NCI-H446 (cell line): ENCODE measurements at regions not wholly inside any gene's neighbourhood (a gene's known extent, or its start where the extent isn't known, plus 50 kb on each side); places are given as distances from the start of the nearest gene placed in this dataset.
"Not testable (repeated sequence)": the region's sequence is repeated elsewhere in the genome, so short reads cannot be mapped to it uniquely, and the experiment has no call there.

ENCODE experiments used
- DNase-seq, 2 experiments: peaks; one replicate each; lab custom pipeline; 2025; lab: John Stamatoyannopoulos, UW

DNA sequence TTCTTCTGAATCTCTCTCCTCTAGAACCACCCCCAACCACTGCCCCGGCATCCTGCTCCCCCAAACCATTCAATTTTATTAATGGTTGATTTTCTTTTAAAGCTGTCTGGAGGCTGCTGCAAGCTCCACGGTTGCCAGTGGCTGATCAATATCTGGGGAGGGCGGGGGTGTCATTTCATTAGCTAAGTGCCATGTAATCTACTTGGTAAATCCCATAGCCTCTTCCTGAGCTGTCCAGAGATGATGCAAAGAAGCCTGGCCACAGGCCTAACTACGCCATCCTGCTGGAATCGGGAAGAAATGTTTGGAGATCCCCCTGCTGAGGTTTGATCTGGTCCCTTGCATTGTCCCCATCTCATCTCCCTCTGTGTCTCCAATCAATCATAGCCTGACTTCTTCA lies 440.1 kb downstream of the MIAT start:
- peak in 1 of 2 experiments; percentile 46 for DNase-seq

DNA sequence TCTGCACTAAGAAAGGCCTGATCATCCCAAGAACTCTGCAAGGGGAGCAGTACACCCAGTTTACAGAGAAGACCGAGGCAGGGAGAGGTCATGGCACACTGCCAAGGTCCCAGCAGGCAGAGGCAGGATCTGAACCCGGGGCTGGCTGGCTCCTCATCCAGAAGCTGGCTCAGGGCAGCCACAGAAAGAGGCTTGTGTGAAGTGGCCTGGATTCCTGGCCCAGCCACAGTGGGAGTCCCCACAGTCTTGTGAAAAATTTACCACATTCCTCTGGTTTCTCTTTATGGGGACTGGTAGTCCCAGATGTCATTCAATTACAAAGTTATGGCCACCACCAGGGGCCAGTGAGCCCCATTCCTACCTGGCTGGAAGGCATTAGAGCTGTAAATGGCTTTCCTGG lies 440.5 kb downstream of the MIAT start:
- DNase-seq = peak in 1 of 2 experiments; percentile 46

DNA sequence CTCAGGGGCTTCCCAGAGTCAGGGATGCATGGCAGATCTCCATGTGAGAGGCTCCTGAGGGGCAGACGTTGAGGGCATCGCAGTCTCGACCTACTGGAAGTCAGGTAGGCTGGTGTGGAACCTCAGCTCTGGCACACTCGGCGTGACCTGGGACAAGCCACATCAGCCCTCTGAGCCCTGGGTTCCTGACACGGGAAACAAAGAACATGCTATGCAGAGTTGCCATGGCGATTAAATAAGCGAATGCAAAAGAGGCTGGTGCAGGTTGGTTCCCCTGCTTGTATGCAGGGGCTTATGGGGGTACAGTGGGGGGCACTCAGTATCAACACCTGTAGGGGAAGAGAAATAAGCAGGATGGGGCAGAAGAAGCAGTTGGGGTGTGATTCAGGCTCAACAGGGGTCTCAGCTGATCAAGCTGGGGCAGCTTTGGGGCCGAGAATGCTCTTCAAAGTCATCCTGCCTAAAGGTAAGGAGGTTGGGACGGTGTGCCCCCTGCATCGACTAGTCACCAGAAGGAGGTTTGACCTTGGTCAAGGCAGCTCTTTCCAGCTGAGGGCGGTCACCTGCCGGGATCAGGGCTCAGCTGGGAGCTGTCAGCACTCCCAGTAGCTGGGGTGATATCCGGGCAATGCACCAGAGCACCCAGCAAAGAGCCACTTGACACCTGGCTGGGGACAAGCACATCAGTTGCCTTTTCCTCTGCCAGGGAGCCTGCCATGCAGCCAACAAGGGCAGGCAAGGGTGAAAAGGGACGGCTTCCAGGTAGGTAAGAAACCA lies 442.7 kb downstream of the MIAT start:
- no peak for DNase-seq

DNA sequence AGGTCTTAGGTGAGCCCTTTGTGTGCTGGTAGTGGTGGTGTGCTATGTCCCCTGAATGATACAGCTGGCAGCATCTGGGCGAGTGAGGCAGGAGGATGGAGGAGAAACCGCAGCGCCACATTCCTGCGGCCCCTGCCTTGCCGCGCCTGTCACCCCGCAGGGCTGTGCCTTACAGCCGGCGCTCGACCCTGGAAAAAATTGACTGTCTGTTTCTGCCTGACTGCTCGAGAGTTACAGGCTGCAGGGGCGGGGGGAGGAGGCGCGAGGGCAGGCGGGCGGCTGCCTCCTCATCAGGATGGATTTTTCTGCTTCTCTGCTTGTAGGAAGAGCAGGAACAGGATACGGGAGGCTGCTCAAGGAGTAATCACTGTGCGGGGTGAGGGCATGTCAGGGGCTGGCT lies 443.4 kb downstream of the MIAT start:
- DNase-seq = peak in 1 of 2 experiments; percentile 14

DNA sequence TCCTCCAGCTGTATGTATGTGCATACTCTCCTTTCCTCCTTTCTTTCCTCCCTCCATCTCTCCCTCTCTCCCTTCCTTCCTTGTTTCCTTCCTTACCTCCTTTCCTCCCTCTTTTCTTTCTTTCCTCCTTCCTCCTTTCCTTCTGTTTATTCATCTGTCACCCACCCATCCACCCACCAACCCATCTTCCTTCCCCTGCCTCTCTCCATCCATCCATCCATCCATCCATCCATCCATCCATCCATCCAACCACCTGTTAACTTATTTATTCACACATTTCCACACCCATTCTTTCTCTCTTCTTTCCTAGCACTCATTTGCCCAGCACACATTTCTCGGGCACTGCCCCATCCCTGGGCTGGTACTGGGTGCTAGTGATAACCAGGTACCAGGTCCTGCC lies 443.9 kb downstream of the MIAT start:
- DNase-seq = no peak

DNA sequence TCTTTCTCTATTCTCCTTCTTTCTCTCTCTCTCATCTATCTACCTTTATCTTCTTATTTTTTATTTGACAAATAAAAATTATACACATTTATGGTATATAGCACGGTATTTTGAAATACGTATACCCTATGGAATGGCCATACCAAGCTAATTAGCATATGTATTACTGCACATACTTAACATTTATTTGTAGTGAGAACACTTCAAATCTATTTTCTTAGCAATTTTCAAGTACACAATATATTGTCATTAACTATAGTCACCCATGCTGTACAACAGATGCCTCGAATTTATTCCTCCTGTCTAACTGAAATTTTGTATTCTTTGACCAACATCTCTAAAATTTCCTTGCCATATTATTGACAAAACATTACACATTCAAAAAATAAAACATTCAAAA lies 447.1 kb downstream of the MIAT start:
- no peak for DNase-seq

DNA sequence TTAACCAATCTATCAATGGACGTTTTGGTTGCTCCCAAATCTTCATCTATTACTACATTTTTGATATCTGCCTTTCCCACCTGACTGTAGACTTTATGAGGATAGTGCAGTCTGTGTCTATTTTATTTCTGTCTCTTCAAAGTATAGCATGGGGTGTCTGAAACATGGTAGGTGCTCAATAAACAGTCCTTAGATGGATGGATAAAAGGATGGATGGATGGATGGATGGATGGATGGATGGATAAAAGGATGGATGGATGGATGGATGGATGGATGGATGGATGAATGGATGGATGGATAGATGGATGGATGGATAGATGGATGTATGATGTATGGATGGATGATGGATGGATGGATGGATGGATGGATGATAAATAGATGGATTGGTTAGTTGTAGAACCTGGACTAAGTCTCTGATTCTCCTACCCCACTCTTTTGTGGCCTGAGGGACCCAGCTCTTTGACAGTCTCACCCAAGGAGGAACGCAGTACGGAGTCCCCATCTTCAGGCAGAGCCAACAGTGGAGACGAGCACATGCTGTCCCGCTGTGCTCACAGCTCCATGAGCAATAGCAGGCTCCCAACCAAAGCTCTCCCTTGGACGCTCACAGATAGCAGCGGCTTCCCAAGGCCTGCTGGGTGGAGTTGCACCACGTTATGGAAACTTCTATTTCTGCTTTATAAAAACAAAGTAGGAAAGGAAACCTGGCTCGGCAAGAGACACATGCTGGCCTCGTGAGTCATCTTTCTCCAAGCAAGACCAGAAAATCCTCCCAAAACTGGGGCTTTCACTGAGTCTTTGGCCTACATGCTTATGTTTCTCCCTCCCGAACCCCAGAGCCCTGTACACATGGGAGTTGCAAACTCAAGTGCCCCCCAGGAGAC lies 448.0 kb downstream of the MIAT start:
- DNase-seq = peak; percentile 42 to 74

DNA sequence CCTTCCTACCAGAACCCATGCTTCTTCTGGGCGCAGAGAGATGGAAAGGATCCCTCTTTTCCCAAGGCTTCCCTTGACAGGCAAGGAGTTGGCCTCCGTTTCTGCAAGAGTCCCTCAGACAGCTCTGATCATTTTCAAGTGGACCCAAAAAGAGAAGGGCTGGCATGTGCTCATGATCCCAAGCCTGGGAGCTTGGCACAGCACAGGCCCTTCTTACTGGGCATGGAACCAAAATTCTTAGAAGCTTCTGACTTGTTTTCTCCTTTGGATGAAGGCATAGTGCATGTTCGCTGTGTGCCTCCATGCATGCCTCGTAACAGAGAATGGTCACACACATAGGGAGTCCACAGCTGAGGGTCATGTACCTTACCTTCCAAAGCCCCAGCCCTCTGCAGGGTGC lies 449.6 kb downstream of the MIAT start:
- DNase-seq = peak; percentile 86 to 95

DNA sequence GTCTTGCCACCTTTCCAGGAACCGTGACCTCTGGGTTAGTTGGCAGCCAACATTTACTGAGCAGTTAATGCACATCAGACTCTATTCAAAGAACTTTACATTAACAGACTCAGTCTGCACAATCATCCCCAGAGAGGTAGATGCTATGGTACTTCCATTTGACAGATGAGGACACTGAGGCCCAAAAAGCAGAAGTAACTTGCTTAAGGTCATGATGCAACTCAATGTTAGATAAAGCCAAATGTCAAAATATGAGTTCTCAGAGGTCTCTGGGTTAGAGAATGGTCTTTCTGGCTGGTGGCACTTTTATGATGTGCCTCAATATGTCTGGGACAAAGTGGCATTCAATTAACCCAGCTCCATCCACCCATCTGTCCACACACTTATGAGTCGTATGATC lies 450.0 kb downstream of the MIAT start:
- peak in 1 of 2 experiments; percentile 84 for DNase-seq

DNA sequence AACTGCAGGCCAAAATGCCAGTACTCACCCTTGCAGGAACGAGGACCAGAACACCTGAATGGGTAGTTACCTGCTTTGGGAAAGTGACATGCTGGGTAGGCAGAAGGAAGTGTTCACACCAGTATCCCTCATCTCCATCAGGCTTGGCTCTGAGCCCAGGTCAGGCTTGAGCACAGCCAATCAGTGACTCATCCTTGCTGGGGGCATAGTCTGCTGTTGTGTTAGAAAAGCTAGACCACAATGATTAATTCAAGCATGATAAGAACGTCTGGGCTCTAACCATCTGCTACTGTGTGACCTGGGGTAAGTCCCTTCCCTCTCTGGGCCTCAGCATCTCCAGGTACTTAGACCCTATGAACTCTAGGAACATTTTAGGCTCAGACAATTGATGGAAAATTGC lies 450.4 kb downstream of the MIAT start:
- DNase-seq = peak; percentile 98 to 99

DNA sequence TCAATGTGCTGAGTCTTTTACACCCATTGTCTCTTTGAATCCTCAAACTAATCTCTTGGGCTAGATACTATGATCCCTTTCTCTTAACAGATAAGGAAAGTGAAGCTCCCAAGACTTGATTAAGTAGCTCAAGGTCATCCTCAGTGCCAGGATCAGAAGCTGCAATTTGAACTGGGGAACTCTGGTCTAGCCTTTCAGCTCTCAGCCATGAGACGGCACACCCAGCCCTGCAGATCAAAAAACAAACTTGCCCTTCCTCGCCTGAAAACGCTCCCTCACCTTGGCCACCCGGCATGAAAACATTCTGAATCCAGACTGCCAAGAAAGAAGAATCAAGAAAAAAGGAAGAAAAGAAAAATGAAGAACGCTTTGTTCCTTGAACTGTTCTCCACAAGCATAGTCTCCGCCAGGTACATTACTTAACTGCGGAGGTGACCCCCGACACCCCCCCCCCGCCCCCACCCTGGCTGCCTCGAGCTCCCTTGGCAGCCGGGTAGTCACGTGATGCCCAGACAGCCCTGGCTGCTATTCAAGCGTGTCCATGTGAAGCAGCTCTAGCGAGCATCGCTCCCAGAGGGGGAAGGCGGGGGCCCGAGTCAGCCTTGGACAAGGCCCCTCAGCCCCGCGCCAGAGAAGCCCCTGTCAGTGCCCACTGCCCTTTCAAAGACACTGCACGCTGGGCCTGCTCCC lies 451.2 kb downstream of the MIAT start:
- peak; percentile 64 to 85 for DNase-seq

DNA sequence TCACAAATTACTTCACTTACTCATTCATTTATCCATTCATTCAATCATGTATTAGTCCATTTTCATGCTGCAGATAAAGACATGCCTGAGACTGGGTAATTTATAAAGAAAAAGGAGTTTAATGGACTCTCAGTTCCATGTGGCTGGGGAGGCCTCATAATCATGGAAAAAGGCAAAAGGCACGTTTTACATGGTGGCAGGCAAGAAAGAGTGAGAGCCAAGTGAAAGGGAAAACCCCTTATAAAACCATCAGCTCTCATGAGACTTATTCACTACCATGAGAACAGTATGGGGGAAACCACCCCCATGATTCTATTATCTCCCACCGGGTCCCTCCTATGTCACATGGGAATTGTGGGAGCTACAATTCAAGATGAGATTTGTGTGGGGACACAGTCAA lies 452.0 kb downstream of the MIAT start:
- not testable (repeated sequence) for DNase-seq

DNA sequence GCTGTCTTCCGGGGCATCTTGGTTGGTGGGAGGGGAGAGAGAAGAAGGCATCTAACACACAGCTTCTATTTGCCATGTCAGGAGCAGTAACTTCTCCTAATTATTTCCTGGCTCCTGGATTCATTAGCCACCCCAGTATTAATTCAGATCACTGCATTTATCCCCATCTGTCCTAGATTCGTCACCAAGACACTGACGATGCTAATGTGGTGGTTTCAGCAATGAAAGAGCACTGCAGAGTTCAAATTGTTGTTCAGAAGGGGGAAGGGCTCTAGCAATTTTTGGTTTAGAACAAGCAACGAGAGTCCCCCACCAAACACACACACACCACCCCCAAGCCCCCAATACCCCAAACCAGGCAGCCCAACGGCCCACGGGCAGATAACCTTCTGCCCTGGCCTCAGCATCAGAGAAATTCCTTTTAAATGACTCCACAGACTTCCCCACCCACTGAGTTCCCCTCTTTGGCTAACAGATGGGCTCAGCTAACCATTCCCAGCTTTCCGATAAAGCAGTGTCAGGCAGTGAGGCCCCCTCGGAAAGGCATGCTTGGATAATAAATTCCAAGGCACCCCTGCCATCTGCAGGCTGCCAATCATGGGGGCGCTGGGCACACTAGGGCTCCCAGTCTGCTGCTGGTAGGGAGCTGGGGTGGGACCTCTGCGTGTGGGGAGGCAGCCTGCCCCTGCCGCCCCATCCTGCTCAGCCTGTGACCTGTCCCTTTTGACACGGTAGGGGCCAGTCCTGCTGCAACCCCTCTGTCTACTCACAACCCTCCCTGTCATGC lies 453.5 kb downstream of the MIAT start:
- peak; percentile 59 to 78 for DNase-seq

DNA sequence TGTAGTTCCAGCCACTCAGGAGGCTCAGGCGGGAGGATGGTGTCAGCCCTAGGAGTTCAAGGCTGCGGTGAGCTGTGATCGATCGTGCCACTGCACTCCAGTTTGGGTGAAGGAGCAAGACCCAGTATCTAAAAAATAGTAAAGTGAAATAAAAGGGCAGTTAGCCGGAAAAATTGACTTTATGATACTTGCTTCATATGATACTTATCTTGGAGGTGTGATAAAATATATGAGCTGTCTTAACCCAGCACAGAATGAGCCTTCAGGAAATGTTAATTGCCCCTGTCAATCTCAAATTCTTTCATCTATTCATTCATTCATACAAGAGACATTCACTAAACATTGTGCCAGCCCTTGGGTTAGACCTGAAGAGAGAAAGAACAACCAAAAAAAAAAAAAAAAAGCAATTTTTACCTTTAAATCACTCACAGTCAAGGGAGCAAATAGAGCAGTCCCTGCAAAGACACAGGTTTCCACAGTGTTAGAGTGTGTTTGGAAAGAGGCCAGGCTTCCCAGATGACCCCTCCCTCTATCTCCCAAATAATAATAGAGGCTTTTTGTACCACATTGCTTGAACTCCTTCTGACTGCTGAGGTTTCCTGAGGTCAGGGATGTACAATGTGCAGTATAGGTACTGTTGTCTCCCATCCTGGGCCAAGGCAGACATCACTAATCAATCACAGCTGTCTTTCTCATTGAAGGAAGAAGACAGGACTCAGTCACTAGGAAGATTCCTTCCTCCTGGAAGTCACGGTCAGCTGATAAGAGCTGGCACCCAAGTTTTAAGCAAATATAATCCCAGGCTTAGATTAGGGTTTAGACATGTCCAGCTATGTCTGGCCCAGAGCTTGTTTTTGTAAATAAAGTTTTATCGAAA lies 454.6 kb downstream of the MIAT start:
- DNase-seq = peak in 1 of 2 experiments; percentile 22

DNA sequence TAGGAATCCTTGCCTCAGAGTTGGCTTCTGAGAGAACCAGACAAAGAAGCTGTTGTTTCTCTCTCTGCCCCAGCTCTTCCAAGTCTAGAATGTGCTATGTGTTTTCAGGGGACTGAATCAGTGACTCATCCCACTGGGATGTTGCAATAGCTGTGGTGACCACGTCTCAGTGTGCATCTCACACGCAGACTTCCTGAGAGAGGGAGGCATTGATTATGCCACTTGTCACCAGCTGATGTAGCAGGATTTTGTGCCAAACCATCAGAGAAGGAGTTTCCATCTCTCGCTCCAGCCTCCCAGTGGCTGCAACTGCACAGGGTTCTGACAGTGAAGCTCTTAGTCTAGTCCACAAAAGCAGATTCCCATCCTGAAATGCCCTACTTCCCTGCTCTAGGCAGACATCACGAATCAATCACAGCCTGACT lies 455.8 kb downstream of the MIAT start:
- DNase-seq = no peak

DNA sequence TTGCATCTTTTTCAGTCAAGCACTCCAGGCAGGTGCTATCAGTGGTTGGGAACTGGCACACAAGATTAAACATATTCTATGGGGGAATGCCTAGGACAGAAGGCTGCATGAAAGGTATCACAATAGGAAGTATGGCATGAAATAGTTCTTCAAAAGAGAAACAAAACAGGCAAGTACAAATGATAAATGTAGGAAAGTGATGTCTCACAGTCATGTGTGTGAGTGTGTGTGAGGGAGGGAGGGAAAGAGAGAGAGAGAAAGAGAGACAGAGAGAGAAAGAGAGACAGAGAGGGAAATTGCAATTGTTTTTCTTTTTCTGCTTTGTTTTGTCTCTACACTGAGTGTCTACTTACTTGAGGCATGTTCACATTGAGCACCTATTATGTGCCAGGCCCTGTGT lies 456.3 kb downstream of the MIAT start:
- no peak for DNase-seq

DNA sequence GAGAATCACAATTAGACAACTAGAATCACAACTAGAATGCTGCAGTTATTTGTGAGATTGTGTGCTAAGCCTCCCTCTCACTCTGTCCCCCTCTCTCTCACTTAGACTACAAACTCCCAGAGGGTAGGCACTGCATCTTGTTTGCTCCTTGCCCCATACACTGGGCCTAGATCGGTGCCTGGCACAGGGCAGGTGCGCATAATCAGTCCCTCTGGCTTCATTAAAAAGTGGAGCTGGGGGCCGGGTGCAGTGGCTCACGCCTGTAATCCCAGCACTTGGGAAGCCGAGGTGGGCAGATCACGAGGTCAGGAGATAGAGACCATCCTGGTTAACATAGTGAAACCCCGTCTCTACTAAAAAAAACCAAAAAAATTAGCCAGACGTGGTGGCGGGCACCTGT lies 456.8 kb downstream of the MIAT start:
- no peak for DNase-seq

DNA sequence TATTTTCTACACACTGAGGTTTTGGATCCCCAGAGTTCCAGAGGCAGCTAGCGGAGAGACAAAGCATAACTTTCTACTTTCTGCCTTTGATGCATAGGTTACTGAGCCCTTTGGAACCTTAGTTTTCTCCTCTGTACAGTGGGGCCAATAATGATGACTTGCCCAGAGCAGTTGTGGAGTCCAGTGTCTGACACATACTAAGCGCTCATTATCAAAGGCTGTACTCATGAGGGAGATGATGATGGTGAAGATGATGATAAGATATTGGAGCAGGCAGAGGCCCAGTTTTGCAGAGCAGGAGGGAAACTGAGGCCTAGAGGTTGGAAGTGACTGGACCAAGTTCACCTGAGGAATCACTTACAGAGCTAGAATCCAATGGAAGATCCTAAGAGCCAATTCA lies 458.0 kb downstream of the MIAT start:
- no peak for DNase-seq

DNA sequence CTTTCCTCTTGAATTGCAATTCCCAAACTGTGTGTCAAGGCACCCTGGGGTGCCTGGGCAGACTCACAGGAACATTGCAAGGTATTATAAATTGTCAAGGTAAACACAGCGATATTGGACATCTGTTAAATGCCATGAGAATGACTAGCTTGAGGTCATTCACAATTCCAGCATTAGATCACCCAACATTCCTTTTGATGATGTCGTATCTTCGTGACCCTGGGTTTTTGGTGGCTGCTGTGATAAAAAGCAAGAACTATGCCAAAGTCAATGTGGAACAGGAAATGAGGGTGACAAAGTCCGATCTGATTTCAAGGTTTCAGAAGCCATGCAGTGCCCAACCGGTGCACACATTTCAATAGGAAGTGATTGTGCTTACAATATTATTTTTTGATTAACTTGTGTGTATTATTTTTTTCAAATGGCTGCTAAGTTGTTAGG lies 458.4 kb downstream of the MIAT start:
- DNase-seq = no peak

DNA sequence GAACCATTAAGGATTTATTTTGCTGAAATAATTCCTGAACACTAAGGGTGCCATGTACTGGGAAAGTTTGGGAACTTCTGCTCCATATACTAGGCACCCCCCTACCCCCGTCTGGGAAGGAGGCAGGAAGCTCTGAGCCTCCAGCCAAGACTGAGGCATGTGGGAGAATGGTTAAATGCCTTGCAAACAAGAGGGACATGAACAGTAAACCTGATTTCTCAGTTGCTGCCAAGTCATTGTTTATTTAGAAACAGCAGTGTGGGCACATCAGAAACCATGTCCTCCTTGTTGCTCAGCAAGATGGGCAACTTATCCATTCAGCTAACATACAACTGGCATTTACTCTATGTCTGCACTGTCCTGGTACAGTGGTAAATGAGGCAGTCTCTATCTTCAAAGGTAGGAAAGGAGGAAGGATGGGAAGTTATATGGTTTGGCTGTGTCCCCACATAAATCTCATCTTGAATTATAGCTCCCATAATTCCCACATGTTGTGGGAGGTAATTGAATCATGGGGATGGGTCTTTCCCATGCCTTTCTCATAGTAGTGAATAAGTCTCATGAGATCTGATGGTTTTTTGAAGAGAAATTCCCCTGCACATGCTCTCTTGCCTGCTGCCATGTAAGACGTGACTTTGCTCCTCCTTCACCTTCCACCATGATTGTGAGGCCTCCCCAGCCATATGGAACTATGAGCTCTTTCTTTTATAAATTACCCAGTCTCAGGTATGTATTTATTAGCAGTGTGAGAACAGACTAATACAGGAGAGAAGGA lies 459.1 kb downstream of the MIAT start:
- DNase-seq = peak in 1 of 2 experiments; percentile 40
